ENCODE measurements at regions not wholly inside any gene's neighbourhood (a gene's known extent, or its start where the extent isn't known, plus 50 kb on each side); places are given as distances from the start of the nearest gene placed in this dataset.

- peak overlapping the region; percentile 56 to 99 (median 88) for H3K27ac ChIP-seq
- H3K4me1 ChIP-seq, result peaks cover 0 to 56% (median 26%) of the 10 kb centered on the region in 12 donors
- H3K27me3 ChIP-seq, result no peaks in the 10 kb centered on the region
- ATAC-seq, result peak; percentile 83 to 88 (median 84)
- 2 to 6% (median 5%) methylated on average over 24 of the region's 24 CpGs for WGBS, 4 donors
- no peaks in the 10 kb centered on the region for H3K9me3 ChIP-seq
- no peak for TF ChIP-seq CTCF (IDR thresholded peaks at IDR 0.05)
- TF ChIP-seq POLR2A (IDR thresholded peaks at IDR 0.05), result no peak
- peak; percentile 87 to 90 (median 89) for DNase-seq
- intact Hi-C loops (cut with DNase I), result loop anchor here in 3 of 10 donors (5.0 kb wide), 2 partner anchors 46 to 51 kb away; no protein-coding TSS in a partner anchor
- H3K36me3 ChIP-seq, result no peaks in the 10 kb centered on the region
- H3K4me3 ChIP-seq, result peak overlapping the region; percentile 8 to 68 (median 51)
Observed at GRCh38 chr14:76961631-76962302, 66.7 kb downstream of the IRF2BPL start.

GRCh38 chr14:76958980-76959710 is 69.4 kb downstream of the IRF2BPL start:
- 57 to 74% (median 64%) methylated on average over 8 of the region's 8 CpGs for WGBS, 4 donors
- peaks cover 11 to 82% (median 50%) of the 10 kb centered on the region in 12 donors for H3K4me1 ChIP-seq
- ATAC-seq, result peak in 3 of 4 donors; percentile 43 to 61 (median 59)

GRCh38 chr14:76958020-76958979 is 70.2 kb downstream of the IRF2BPL start:
- 82 to 88% (median 85%) methylated on average over 11 of the region's 11 CpGs for WGBS, 4 donors

More at GRCh38 chr14:76958980-76959710, 69.4 kb downstream of the IRF2BPL start:
- H3K27ac ChIP-seq, result peak overlapping the region in 11 of 12 donors; percentile 20 to 99 (median 90)
- peak overlapping the region in 6 of 12 donors; percentile 0 to 68 (median 33) for H3K4me3 ChIP-seq
- intact Hi-C loops (cut with DNase I), result loop anchor here in 8 of 10 donors (2.0 to 5.0 kb wide), 6 partner anchors 40 to 93 kb away; partner anchors contain the start of gene IRF2BPL (in 5 of the 8)
- no peaks in the 10 kb centered on the region for H3K36me3 ChIP-seq
- H3K27me3 ChIP-seq, result no peaks in the 10 kb centered on the region
- peak; percentile 59 to 85 (median 76) for DNase-seq
- TF ChIP-seq CTCF (IDR thresholded peaks at IDR 0.05), result no peak
- TF ChIP-seq POLR2A (IDR thresholded peaks at IDR 0.05), result no peak
- no peaks in the 10 kb centered on the region for H3K9me3 ChIP-seq

More at GRCh38 chr14:76958020-76958979, 70.2 kb downstream of the IRF2BPL start:
- ATAC-seq, result no peak
- Histone ChIP-seq H3K27ac (peak overlapping the region in 11 of 12 donors; percentile 24 to 99 (median 95)), H3K36me3 (no peaks in the 10 kb centered on the region), H3K9me3 (no peaks in the 10 kb centered on the region), H3K4me1 (peaks cover 12 to 90% (median 58%) of the 10 kb centered on the region in 12 donors), H3K4me3 (no peak overlapping the region), H3K27me3 (no peaks in the 10 kb centered on the region)
- intact Hi-C loops (cut with DNase I), result loop anchor here in 8 of 10 donors (2.0 to 5.0 kb wide), 6 partner anchors 39 to 94 kb away; partner anchors contain the start of gene IRF2BPL (in 5 of the 8)
- no peak for DNase-seq
- TF ChIP-seq CTCF (IDR thresholded peaks at IDR 0.05), result no peak
- no peak for TF ChIP-seq POLR2A (IDR thresholded peaks at IDR 0.05)

Measured in heart left ventricle (tissue), 16 donors.